Right lobe of liver (tissue), 6 donors: ENCODE measurements at regions not wholly inside any gene's neighbourhood (a gene's known extent, or its start where the extent isn't known, plus 50 kb on each side); places are given as distances from the start of the nearest gene placed in this dataset.

ENCODE experiments used
- ATAC-seq, 4 donors: fragments of 200-7000 bp; cut with Tn5 transposase; one replicate each; pipeline ENCODE4 v1.9.1; 2020; ENCODE audit warnings: mild to moderate bottlenecking in 4 of 4, moderate library complexity in 4 of 4
- DNase-seq, 3 donors: peaks; one replicate each; pipeline ENCODE4 v3.0.0-alpha.2; 2020
- H3K27ac ChIP-seq, 3 donors: fragments of 200-600 bp; one replicate each; pipeline ENCODE4 v1.8.0; 2022
- H3K27me3 ChIP-seq, 2 donors: fragments of 200-600 bp; one replicate each; pipeline ENCODE4 v1.8.0; 2022
- H3K36me3 ChIP-seq, 4 donors: fragments of 200-600 bp; sonication (generic) in 1 of 4; one replicate each; pipeline versions ENCODE4 v1.5.1 to v1.8.0; 2017 to 2022; ENCODE audit warnings: control low read depth in 1 of 4
- H3K4me1 ChIP-seq, 4 donors: fragments of 200-600 bp; sonication (generic) in 1 of 4; one replicate each; pipeline versions ENCODE4 v1.5.1 to v1.8.0; 2017 to 2022; ENCODE audit warnings: control low read depth in 1 of 4
- H3K4me3 ChIP-seq, 3 donors: fragments of 200-600 bp; one replicate each; pipeline ENCODE4 v1.8.0; 2022
- H3K9me3 ChIP-seq, 4 donors: fragments of 200-600 bp; sonication (generic) in 1 of 4; one replicate each; pipeline versions ENCODE4 v1.5.1 to v1.8.0; 2017 to 2022; ENCODE audit warnings: control low read depth in 1 of 4
- CTCF ChIP-seq, 4 donors: fragments of 200-600 bp in 3 of 4; fragments of 450-650 bp in 1 of 4; IDR thresholded peaks; one replicate each; pipeline versions ENCODE4 v1.5.1 to v1.8.0; 2016 to 2022; ENCODE audit warnings: antibody characterized with exemption in 4 of 4, mild to moderate bottlenecking in 2 of 4
- POLR2A ChIP-seq: fragments of 450-650 bp; IDR thresholded peaks from one replicate; pipeline ENCODE4 v1.6.1; 2017; ENCODE audit warnings: antibody characterized with exemption, mild to moderate bottlenecking
- WGBS: methylation state at CpG from one replicate; pipeline ENCODE4 v1.1.6; 2018; ENCODE audit warnings: low coverage, low lambda C conversion rate; ENCODE audit not compliant: insufficient coverage; ENCODE audit errors: missing lambda C conversion rate; 5-methylcytosine and 5-hydroxymethylcytosine counted together
- intact Hi-C, 2 donors: fragments of 100-400 bp; cut with DNase I; formaldehyde crosslinking; loops; one replicate each; pipeline versions ENCODE4 v1.11.2 to v1.14.1; 2022
- donor health status: DM: no; HTN: yes; CAD: no.
- donor health status: DM: no; HTN: no; CAD: no.
- donor health status: DM: no; HTN: no; CAD: no.
- donor health status: DM: no; HTN: yes; CAD: no.
- donor health status: DM: no; HTN: yes; CAD: no.

GRCh38 chr12:42652048-42652447 lies 62.5 kb upstream of the PRICKLE1 start:
- Histone ChIP-seq H3K27ac (no peak overlapping the region), H3K9me3 (no peaks in the 10 kb centered on the region), H3K4me3 (no peak overlapping the region), H3K4me1 (no peaks in the 10 kb centered on the region), H3K36me3 (no peaks in the 10 kb centered on the region), H3K27me3 (no peaks in the 10 kb centered on the region)
- 51% methylated on average over 5 of the region's 5 CpGs for WGBS
- ATAC-seq: no peak
- DNase-seq: no peak
- intact Hi-C loops: no loop called here
- TF ChIP-seq POLR2A: no peak
- no peak for TF ChIP-seq CTCF (IDR thresholded peaks at IDR 0.05)

- ATAC-seq (no peak), DNase-seq (no peak)
- Histone ChIP-seq H3K4me3 (no peak overlapping the region), H3K4me1 (no peaks in the 10 kb centered on the region), H3K27me3 (no peaks in the 10 kb centered on the region), H3K9me3 (no peaks in the 10 kb centered on the region), H3K36me3 (no peaks in the 10 kb centered on the region), H3K27ac (no peak overlapping the region)
- intact Hi-C loops: no loop called here
- 21% methylated on average over 3 of the region's 3 CpGs for WGBS
- TF ChIP-seq CTCF (IDR thresholded peaks at IDR 0.05): no peak
- no peak for TF ChIP-seq POLR2A
Measured at GRCh38 chr12:42648061-42648460, 58.5 kb upstream of the PRICKLE1 start.

GRCh38 chr12:42643881-42644579 lies 54.5 kb upstream of the PRICKLE1 start:
- Histone ChIP-seq H3K4me3 (no peak overlapping the region), H3K36me3 (no peaks in the 10 kb centered on the region), H3K27ac (no peak overlapping the region), H3K27me3 (no peaks in the 10 kb centered on the region), H3K9me3 (no peaks in the 10 kb centered on the region), H3K4me1 (no peaks in the 10 kb centered on the region)
- no peak for ATAC-seq
- TF ChIP-seq POLR2A (no peak), CTCF (IDR thresholded peaks at IDR 0.05) (no peak)
- intact Hi-C loops: no loop called here
- WGBS: 49% methylated on average over 6 of the region's 6 CpGs
- DNase-seq: no peak

GRCh38 chr12:42641221-42641885 lies 51.8 kb upstream of the PRICKLE1 start:
- no peaks in the 10 kb centered on the region for H3K27me3 ChIP-seq
- no peaks in the 10 kb centered on the region for H3K36me3 ChIP-seq
- no peak overlapping the region for H3K4me3 ChIP-seq
- H3K27ac ChIP-seq: no peak overlapping the region
- TF ChIP-seq CTCF (IDR thresholded peaks at IDR 0.05): no peak
- no peak for TF ChIP-seq POLR2A
- no peaks in the 10 kb centered on the region for H3K9me3 ChIP-seq
- intact Hi-C loops: no loop called here
- no peak for DNase-seq
- WGBS: 6% methylated on average over 1 of the region's 1 CpG
- no peak for ATAC-seq
- no peaks in the 10 kb centered on the region for H3K4me1 ChIP-seq
